ENCODE measurements at regions not wholly inside any gene's neighbourhood (a gene's known extent, or its start where the extent isn't known, plus 50 kb on each side); places are given as distances from the start of the nearest gene placed in this dataset.

DNA sequence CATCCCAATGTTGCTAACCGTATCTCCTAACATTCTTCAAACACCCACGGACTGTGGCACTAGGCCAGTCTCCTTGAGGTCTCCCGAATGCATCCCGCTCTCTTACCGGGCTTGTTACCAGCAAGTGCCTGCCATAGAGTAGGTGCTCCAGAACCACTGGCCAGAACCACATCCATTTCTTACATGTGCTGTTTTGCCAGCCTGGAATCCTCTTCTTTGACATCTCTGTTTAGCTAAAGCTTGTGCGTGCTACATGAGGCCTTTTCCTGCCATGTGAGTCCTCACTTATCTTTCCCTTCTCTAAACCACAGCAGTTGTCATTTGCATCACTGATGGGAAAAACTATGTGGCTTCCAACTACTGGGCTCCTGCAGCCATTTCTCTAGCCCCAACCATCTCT, 397.4 kb downstream of the PCNX1 start:
- TF ChIP-seq ZNF274 (IDR thresholded peaks at IDR 0.05; ENCODE audit: low read depth, low read length) (peak; percentile 75), SUZ12 (IDR thresholded peaks at IDR 0.05; ENCODE audit: extremely low read depth, insufficient read depth, insufficient read length) (no peak)
